ENCODE measurements at regions not wholly inside any gene's neighbourhood (a gene's known extent, or its start where the extent isn't known, plus 50 kb on each side); places are given as distances from the start of the nearest gene placed in this dataset.
"Not testable (repeated sequence)": the region's sequence is repeated elsewhere in the genome, so short reads cannot be mapped to it uniquely, and the experiment has no call there.

- Histone ChIP-seq H3K4me3 (ENCODE audit: low read depth, low read length, poor library complexity, severe bottlenecking) (no peak overlapping the region), H3K9me2 (ENCODE audit: low read depth, low read length) (no peaks in the 10 kb centered on the region), H3K4me2 (ENCODE audit: low read length) (no peak overlapping the region), H2AFZ (ENCODE audit: low read length) (no peak overlapping the region), H3K4me1 (ENCODE audit: insufficient read depth, low read length, severe bottlenecking) (no peaks in the 10 kb centered on the region), H3K79me2 (ENCODE audit: insufficient read depth, low read length) (no peaks in the 10 kb centered on the region), H3K27me3 (ENCODE audit: insufficient read depth, low read length) (no peaks in the 10 kb centered on the region), H3K36me3 (ENCODE audit: insufficient read depth, low read length) (no peaks in the 10 kb centered on the region), H3K27ac (ENCODE audit: low read depth, low read length, poor library complexity, severe bottlenecking) (no peak overlapping the region), H3F3A (ENCODE audit: insufficient read depth, low read length) (no peaks in the 10 kb centered on the region), H4K20me1 (ENCODE audit: insufficient read depth, low read length) (no peaks in the 10 kb centered on the region), H3K9ac (ENCODE audit: low read length) (no peak overlapping the region), H3K9me3 (ENCODE audit: low read length) (no peaks in the 10 kb centered on the region)
- TF ChIP-seq EZH2 (IDR thresholded peaks at IDR 0.05; ENCODE audit: borderline replicate concordance, low read length) (no peak), CTCF (IDR thresholded peaks at IDR 0.05; ENCODE audit: low read length) (no peak)
Observed at GRCh38 chr3:154656486-154656885, 226.5 kb upstream of the GPR149 start.

GRCh38 chr3:154642145-154642544, 212.2 kb upstream of the GPR149 start:
- H3K4me1 ChIP-seq (ENCODE audit: insufficient read depth, low read length, severe bottlenecking): no peaks in the 10 kb centered on the region
- no peaks in the 10 kb centered on the region for H3K36me3 ChIP-seq (ENCODE audit: insufficient read depth, low read length)
- no peaks in the 10 kb centered on the region for H3K9me3 ChIP-seq (ENCODE audit: low read length)
- no peaks in the 10 kb centered on the region for H3K9me2 ChIP-seq (ENCODE audit: low read depth, low read length)
- no peak overlapping the region for H3K4me3 ChIP-seq (ENCODE audit: low read depth, low read length, poor library complexity, severe bottlenecking)
- H4K20me1 ChIP-seq (ENCODE audit: insufficient read depth, low read length): no peaks in the 10 kb centered on the region
- H3K79me2 ChIP-seq (ENCODE audit: insufficient read depth, low read length): no peaks in the 10 kb centered on the region
- no peaks in the 10 kb centered on the region for H3K27me3 ChIP-seq (ENCODE audit: insufficient read depth, low read length)
- TF ChIP-seq CTCF (IDR thresholded peaks at IDR 0.05; ENCODE audit: low read length) (no peak), EZH2 (IDR thresholded peaks at IDR 0.05; ENCODE audit: borderline replicate concordance, low read length) (no peak)
- no peaks in the 10 kb centered on the region for H3F3A ChIP-seq (ENCODE audit: insufficient read depth, low read length)
- H2AFZ ChIP-seq (ENCODE audit: low read length): no peak overlapping the region
- no peak overlapping the region for H3K4me2 ChIP-seq (ENCODE audit: low read length)
- no peak overlapping the region for H3K9ac ChIP-seq (ENCODE audit: low read length)
- H3K27ac ChIP-seq (ENCODE audit: low read depth, low read length, poor library complexity, severe bottlenecking): no peak overlapping the region

GRCh38 chr3:154625756-154626155, 195.8 kb upstream of the GPR149 start:
- H3K79me2 ChIP-seq (ENCODE audit: insufficient read depth, low read length): no peaks in the 10 kb centered on the region
- H4K20me1 ChIP-seq (ENCODE audit: insufficient read depth, low read length): no peaks in the 10 kb centered on the region
- no peak overlapping the region for H3K27ac ChIP-seq (ENCODE audit: low read depth, low read length, poor library complexity, severe bottlenecking)
- no peaks in the 10 kb centered on the region for H3K9me3 ChIP-seq (ENCODE audit: low read length)
- H3K27me3 ChIP-seq (ENCODE audit: insufficient read depth, low read length): no peaks in the 10 kb centered on the region
- no peaks in the 10 kb centered on the region for H3K36me3 ChIP-seq (ENCODE audit: insufficient read depth, low read length)
- 0 out of 2 replicates have a peak, but pooled peaks cover 2% of the 10 kb centered on the region for H3F3A ChIP-seq (ENCODE audit: insufficient read depth, low read length)
- no peaks in the 10 kb centered on the region for H3K4me1 ChIP-seq (ENCODE audit: insufficient read depth, low read length, severe bottlenecking)
- H3K4me3 ChIP-seq (ENCODE audit: low read depth, low read length, poor library complexity, severe bottlenecking): no peak overlapping the region
- no peak overlapping the region for H3K4me2 ChIP-seq (ENCODE audit: low read length)
- H3K9me2 ChIP-seq (ENCODE audit: low read depth, low read length): no peaks in the 10 kb centered on the region; the same call in 1 of the 2 replicates
- TF ChIP-seq CTCF (IDR thresholded peaks at IDR 0.05; ENCODE audit: low read length) (no peak), EZH2 (IDR thresholded peaks at IDR 0.05; ENCODE audit: borderline replicate concordance, low read length) (no peak)
- H3K9ac ChIP-seq (ENCODE audit: low read length): no peak overlapping the region
- no peak overlapping the region for H2AFZ ChIP-seq (ENCODE audit: low read length)

GRCh38 chr3:154619621-154620020, 189.6 kb upstream of the GPR149 start:
- not testable (repeated sequence) for H3K27ac ChIP-seq (ENCODE audit: low read depth, low read length, poor library complexity, severe bottlenecking); H2AFZ ChIP-seq (ENCODE audit: low read length); H3K79me2 ChIP-seq (ENCODE audit: insufficient read depth, low read length); H3K9ac ChIP-seq (ENCODE audit: low read length); H3K9me2 ChIP-seq (ENCODE audit: low read depth, low read length); H3F3A ChIP-seq (ENCODE audit: insufficient read depth, low read length); H3K4me2 ChIP-seq (ENCODE audit: low read length); H3K4me3 ChIP-seq (ENCODE audit: low read depth, low read length, poor library complexity, severe bottlenecking); H3K4me1 ChIP-seq (ENCODE audit: insufficient read depth, low read length, severe bottlenecking); H3K36me3 ChIP-seq (ENCODE audit: insufficient read depth, low read length); H3K9me3 ChIP-seq (ENCODE audit: low read length); H3K27me3 ChIP-seq (ENCODE audit: insufficient read depth, low read length); H4K20me1 ChIP-seq (ENCODE audit: insufficient read depth, low read length)

All from OCI-LY1 (cell line).